Hepatocyte (in vitro differentiated cells): ENCODE measurements at regions not wholly inside any gene's neighbourhood (a gene's known extent, or its start where the extent isn't known, plus 50 kb on each side); places are given as distances from the start of the nearest gene placed in this dataset.

Source experiments
- DNase-seq: peaks from one replicate; pipeline ENCODE4 v3.0.0-alpha.2; 2016; ENCODE audit warnings: low spot score
- H2AFZ ChIP-seq: fragments of 200-600 bp; sonication (generic); 2 replicates; pipeline ENCODE4 v1.6.0; 2016; ENCODE audit warnings: antibody characterized with exemption, mild to moderate bottlenecking
- H3K27ac ChIP-seq: fragments of 200-600 bp; sonication (generic); 2 replicates; pipeline ENCODE4 v1.5.1; 2016; ENCODE audit warnings: mild to moderate bottlenecking
- H3K27me3 ChIP-seq: fragments of 200-600 bp; sonication (generic); 2 replicates; pipeline ENCODE4 v1.6.1; 2016
- H3K36me3 ChIP-seq: fragments of 200-600 bp; sonication (generic); replicated peaks from 2 replicates; pipeline ENCODE4 v1.5.1; 2016; ENCODE audit warnings: low read depth; ENCODE audit not compliant: insufficient read depth
- H3K4me1 ChIP-seq: fragments of 200-600 bp; sonication (generic); 2 replicates; pipeline ENCODE4 v1.5.1; 2016; ENCODE audit warnings: mild to moderate bottlenecking, moderate library complexity; ENCODE audit not compliant: insufficient read depth
- H3K4me2 ChIP-seq: fragments of 200-600 bp; sonication (generic); 2 replicates; pipeline ENCODE4 v1.6.0; 2016
- H3K4me3 ChIP-seq: fragments of 200-600 bp; sonication (generic); 2 replicates; pipeline ENCODE4 v1.5.1; 2016; ENCODE audit warnings: mild to moderate bottlenecking
- H3K79me2 ChIP-seq: fragments of 200-600 bp; sonication (generic); 2 replicates; pipeline ENCODE4 v1.6.0; 2017; ENCODE audit warnings: mild to moderate bottlenecking
- H3K9me2 ChIP-seq: fragments of 200-600 bp; sonication (generic); replicated peaks from 2 replicates; pipeline ENCODE4 v1.6.0; 2017; ENCODE audit warnings: mild to moderate bottlenecking; ENCODE audit not compliant: insufficient read depth
- H3K9me3 ChIP-seq: fragments of 200-600 bp; sonication (generic); 2 replicates; pipeline ENCODE4 v1.5.1; 2016; ENCODE audit warnings: low read depth, mild to moderate bottlenecking
- H4K20me1 ChIP-seq: fragments of 200-600 bp; sonication (generic); 2 replicates; pipeline ENCODE4 v1.6.0; 2016; ENCODE audit warnings: mild to moderate bottlenecking; ENCODE audit not compliant: insufficient read depth, poor library complexity, severe bottlenecking
- EZH2 ChIP-seq: fragments of 200-600 bp; sonication (generic); IDR thresholded peaks from 2 replicates; pipeline ENCODE4 v1.6.1; 2016; ENCODE audit warnings: antibody characterized with exemption, mild to moderate bottlenecking, borderline replicate concordance
- EZH2phosphoT487 ChIP-seq: fragments of 200-600 bp; sonication (generic); IDR thresholded peaks from one replicate; pipeline ENCODE4 v1.6.1; 2018; ENCODE audit warnings: antibody characterized with exemption, mild to moderate bottlenecking, low read depth, moderate library complexity; ENCODE audit not compliant: unreplicated experiment, severe bottlenecking
- WGBS: methylation state at CpG from one replicate; pipeline ENCODE4 v1.1.6; 2016; ENCODE audit warnings: low lambda C conversion rate; ENCODE audit errors: missing lambda C conversion rate; 5-methylcytosine and 5-hydroxymethylcytosine counted together
- TF ChIP-seq, protein P1 (sequence below): fragments of 200-600 bp; sonication (generic); IDR thresholded peaks from 2 replicates; pipeline ENCODE4 v1.5.1; 2016; ENCODE audit warnings: antibody characterized with exemption, mild to moderate bottlenecking; ENCODE audit not compliant: poor library complexity

DNA sequence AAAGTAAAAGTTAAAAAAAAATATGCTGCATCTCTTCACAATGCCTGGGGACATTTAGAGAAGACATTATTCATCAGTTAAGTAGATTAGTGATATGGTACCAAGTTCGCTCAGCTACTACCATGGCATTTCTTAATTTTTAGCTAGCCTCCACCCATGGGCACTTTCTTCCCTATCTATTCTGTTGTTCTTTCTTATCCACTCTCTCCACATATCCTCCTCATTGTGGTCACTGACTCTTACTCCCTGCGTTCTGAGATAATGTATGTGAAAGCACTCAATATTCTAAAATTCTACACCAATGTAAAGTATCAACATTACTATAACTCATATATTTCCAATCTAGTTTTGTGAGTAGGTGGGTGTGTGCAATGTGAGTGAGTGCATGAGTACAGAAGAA lies 609.7 kb upstream of the DAB2 start:
- H3K36me3 ChIP-seq, result no peaks in the 10 kb centered on the region
- H4K20me1 ChIP-seq, result no peaks in the 10 kb centered on the region
- H3K79me2 ChIP-seq, result no peaks in the 10 kb centered on the region
- H3K27ac ChIP-seq, result no peak overlapping the region
- 93% methylated on average over 2 of the region's 2 CpGs for WGBS
- H3K4me1 ChIP-seq, result no peaks in the 10 kb centered on the region
- no peak overlapping the region for H3K4me2 ChIP-seq
- H3K9me2 ChIP-seq, result no peaks in the 10 kb centered on the region
- H3K4me3 ChIP-seq, result no peak overlapping the region
- no peak overlapping the region for H2AFZ ChIP-seq
- no peak for DNase-seq
- no peaks in the 10 kb centered on the region for H3K9me3 ChIP-seq
- H3K27me3 ChIP-seq, result no peaks in the 10 kb centered on the region
- no peak for TF ChIP-seq EZH2phosphoT487
- TF ChIP-seq, protein P1, sequence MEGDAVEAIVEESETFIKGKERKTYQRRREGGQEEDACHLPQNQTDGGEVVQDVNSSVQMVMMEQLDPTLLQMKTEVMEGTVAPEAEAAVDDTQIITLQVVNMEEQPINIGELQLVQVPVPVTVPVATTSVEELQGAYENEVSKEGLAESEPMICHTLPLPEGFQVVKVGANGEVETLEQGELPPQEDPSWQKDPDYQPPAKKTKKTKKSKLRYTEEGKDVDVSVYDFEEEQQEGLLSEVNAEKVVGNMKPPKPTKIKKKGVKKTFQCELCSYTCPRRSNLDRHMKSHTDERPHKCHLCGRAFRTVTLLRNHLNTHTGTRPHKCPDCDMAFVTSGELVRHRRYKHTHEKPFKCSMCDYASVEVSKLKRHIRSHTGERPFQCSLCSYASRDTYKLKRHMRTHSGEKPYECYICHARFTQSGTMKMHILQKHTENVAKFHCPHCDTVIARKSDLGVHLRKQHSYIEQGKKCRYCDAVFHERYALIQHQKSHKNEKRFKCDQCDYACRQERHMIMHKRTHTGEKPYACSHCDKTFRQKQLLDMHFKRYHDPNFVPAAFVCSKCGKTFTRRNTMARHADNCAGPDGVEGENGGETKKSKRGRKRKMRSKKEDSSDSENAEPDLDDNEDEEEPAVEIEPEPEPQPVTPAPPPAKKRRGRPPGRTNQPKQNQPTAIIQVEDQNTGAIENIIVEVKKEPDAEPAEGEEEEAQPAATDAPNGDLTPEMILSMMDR, result no peak
- no peak for TF ChIP-seq EZH2

DNA sequence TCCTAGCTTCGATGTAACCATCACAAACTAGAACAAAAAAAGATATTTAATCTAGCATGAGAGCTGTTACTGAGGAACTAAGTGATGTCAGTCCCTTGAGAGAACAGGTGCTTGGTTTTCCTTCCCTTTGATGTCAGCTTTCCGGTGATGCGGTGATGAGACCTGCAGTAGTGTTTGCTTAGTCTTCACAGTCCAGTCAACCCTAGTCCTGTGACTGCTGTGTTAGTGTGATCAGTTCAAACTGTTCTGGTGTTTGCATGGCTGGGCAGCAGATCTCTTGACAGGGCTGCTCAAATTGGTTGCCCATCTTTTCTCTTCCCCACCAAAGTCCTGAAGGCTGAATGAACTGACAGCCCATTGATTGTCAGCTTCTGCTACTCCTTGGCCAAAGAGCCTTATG lies 608.6 kb upstream of the DAB2 start:
- TF ChIP-seq, protein P1, result no peak
- TF ChIP-seq EZH2phosphoT487 (no peak), EZH2 (no peak)
- Histone ChIP-seq H3K9me3 (no peaks in the 10 kb centered on the region), H3K27me3 (no peaks in the 10 kb centered on the region), H3K27ac (no peak overlapping the region), H3K4me1 (no peaks in the 10 kb centered on the region), H3K4me2 (no peak overlapping the region), H3K4me3 (no peak overlapping the region), H4K20me1 (no peaks in the 10 kb centered on the region), H2AFZ (no peak overlapping the region), H3K36me3 (no peaks in the 10 kb centered on the region), H3K79me2 (no peaks in the 10 kb centered on the region), H3K9me2 (no peaks in the 10 kb centered on the region)
- 86% methylated on average over 3 of the region's 3 CpGs for WGBS
- no peak for DNase-seq

DNA sequence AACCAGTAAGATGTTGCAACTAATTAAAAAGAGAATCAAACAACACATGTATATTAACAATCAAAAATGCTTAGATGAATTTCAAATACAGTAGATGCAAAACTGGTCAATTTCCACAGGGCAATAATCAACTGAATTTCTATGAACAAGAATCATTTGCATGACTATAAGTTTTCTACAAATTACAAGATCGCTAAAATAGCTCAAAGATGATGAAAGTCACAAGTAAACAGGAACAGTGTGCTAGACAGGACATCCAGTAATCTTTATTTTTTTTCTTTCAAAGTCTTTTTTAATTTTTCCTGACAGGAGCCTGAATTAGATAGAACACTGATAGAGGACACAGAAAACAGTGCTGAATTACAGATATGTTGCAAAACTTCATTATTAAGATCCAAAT lies 608.2 kb upstream of the DAB2 start:
- no peaks in the 10 kb centered on the region for H3K4me1 ChIP-seq
- no peak overlapping the region for H2AFZ ChIP-seq
- TF ChIP-seq, protein P1, result no peak
- no peak for TF ChIP-seq EZH2phosphoT487
- no peak for TF ChIP-seq EZH2
- no peak for DNase-seq
- H3K79me2 ChIP-seq, result no peaks in the 10 kb centered on the region
- 100% methylated on average over 1 of the region's 1 CpG for WGBS
- no peak overlapping the region for H3K4me2 ChIP-seq
- H3K9me3 ChIP-seq, result no peaks in the 10 kb centered on the region
- H3K36me3 ChIP-seq, result no peaks in the 10 kb centered on the region
- no peaks in the 10 kb centered on the region for H3K9me2 ChIP-seq
- H3K4me3 ChIP-seq, result no peak overlapping the region
- H3K27me3 ChIP-seq, result no peaks in the 10 kb centered on the region
- H4K20me1 ChIP-seq, result no peaks in the 10 kb centered on the region
- H3K27ac ChIP-seq, result no peak overlapping the region

DNA sequence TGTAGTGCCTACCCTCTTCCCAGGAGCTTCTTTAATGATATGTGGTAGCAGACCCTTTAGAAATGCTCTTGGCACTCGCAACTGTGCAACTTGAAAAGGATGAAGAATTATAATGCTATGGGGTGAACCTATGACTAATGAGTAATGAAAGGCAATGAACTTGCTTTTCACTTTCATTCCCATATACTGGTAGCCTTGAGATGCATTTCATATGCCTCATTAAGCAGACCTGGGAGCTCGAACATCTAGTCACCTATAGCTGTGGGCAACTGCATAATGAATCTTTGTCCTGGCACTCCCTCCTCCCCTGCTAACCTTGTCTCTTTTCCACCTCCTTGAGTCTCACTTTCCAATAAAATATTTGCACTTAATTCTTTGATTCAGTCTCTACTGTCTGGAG lies 605.9 kb upstream of the DAB2 start:
- TF ChIP-seq, protein P1, result no peak
- TF ChIP-seq EZH2 (no peak), EZH2phosphoT487 (no peak)
- H3K27ac ChIP-seq, result no peak overlapping the region

More for the DNA sequence above, 605.9 kb upstream of the DAB2 start:
- H3K9me3 ChIP-seq, result no peaks in the 10 kb centered on the region
- no peaks in the 10 kb centered on the region for H3K9me2 ChIP-seq
- H3K27me3 ChIP-seq, result no peaks in the 10 kb centered on the region
- H3K4me1 ChIP-seq, result no peaks in the 10 kb centered on the region
- WGBS, result 80% methylated on average over 2 of the region's 2 CpGs
- H2AFZ ChIP-seq, result no peak overlapping the region
- no peaks in the 10 kb centered on the region for H3K79me2 ChIP-seq
- H4K20me1 ChIP-seq, result no peaks in the 10 kb centered on the region
- no peak overlapping the region for H3K4me3 ChIP-seq
- no peaks in the 10 kb centered on the region for H3K36me3 ChIP-seq
- DNase-seq, result no peak
- H3K4me2 ChIP-seq, result no peak overlapping the region
